Stomach (tissue), 8 donors: ENCODE measurements at regions not wholly inside any gene's neighbourhood (a gene's known extent, or its start where the extent isn't known, plus 50 kb on each side); places are given as distances from the start of the nearest gene placed in this dataset.

Experiments
- DNase-seq, 2 donors: peaks; one replicate each; pipeline versions ENCODE4 v3.0.0 to v3.0.0-alpha.2; 2013 to 2019
- H3K27ac ChIP-seq, 5 donors: fragments of 200-600 bp in 4 of 5; sonication (generic) in 4 of 5; one replicate each; pipeline ENCODE4 v1.5.1; 2013 to 2019; ENCODE audit warnings: mild to moderate bottlenecking in 1 of 5, moderate library complexity in 1 of 5
- H3K27me3 ChIP-seq, 3 donors: fragments of 200-600 bp; sonication (generic); one replicate each; pipeline ENCODE4 v1.5.1; 2017 to 2019; ENCODE audit warnings: mixed run types in 1 of 3
- H3K36me3 ChIP-seq, 4 donors: fragments of 200-600 bp; sonication (generic); 1 replicate in 3 of 4; 2 replicates in 1 of 4; pipeline ENCODE4 v1.5.1; 2016 to 2019
- H3K4me1 ChIP-seq, 4 donors: fragments of 200-600 bp; sonication (generic); one replicate each; pipeline ENCODE4 v1.5.1; 2016 to 2019
- H3K4me3 ChIP-seq, 4 donors: fragments of 200-600 bp; sonication (generic) in 3 of 4; one replicate each; pipeline ENCODE4 v1.5.1; 2016 to 2019; ENCODE audit warnings: mild to moderate bottlenecking in 1 of 4
- H3K9me3 ChIP-seq, 4 donors: fragments of 200-600 bp; sonication (generic); one replicate each; pipeline ENCODE4 v1.5.1; 2016 to 2019
- CTCF ChIP-seq, 7 experiments: fragments of 450-650 bp in 4 of 7; fragments of 200-600 bp in 3 of 7; sonication (generic) in 3 of 7; IDR thresholded peaks; one replicate each; pipeline ENCODE4 v1.5.1; 2016 to 2019; ENCODE audit warnings: antibody characterized with exemption in 7 of 7, control low read depth in 2 of 7, mild to moderate bottlenecking in 1 of 7
- EP300 ChIP-seq: sonication (generic); formaldehyde crosslinking; IDR thresholded peaks from one replicate; pipeline ENCODE4 v1.6.1; 2017; ENCODE audit warnings: antibody characterized with exemption
- POLR2A ChIP-seq, 4 donors: fragments of 450-650 bp; IDR thresholded peaks; one replicate each; pipeline ENCODE4 v1.6.1; 2016; ENCODE audit warnings: antibody characterized with exemption in 4 of 4, control low read depth in 2 of 4, mild to moderate bottlenecking in 1 of 4, moderate library complexity in 1 of 4
- POLR2AphosphoS5 ChIP-seq, 3 donors: sonication (generic); formaldehyde crosslinking; IDR thresholded peaks; one replicate each; pipeline ENCODE4 v1.6.1; 2016; ENCODE audit warnings: antibody characterized with exemption in 3 of 3
- WGBS, 5 donors: extraction: QIAGEN DNeasy Blood & Tissue Kit in 3 of 5; methylation state at CpG; one replicate each; pipeline versions ENCODE4 v1.1.5 to v1.1.7; 2013 to 2018; 5-methylcytosine and 5-hydroxymethylcytosine counted together
- intact Hi-C: fragments of 100-400 bp; cut with DNase I; formaldehyde crosslinking; loops from one replicate; pipeline ENCODE4 v1.15.1; 2023; ENCODE audit warnings: low total_unique reads
- donor health status: healthy with polysubstance abuse.
- donor health status: Bipolar disorder and iron deficiency.
- donor health status: healthy.

GRCh38 chr3:101926594-101927105, 77.3 kb downstream of the NFKBIZ start:
- H3K36me3 ChIP-seq, result no peaks in the 10 kb centered on the region
- H3K9me3 ChIP-seq, result no peaks in the 10 kb centered on the region
- TF ChIP-seq POLR2A (IDR thresholded peaks at IDR 0.05) (no peak), CTCF (IDR thresholded peaks at IDR 0.05) (no peak), EP300 (no peak), POLR2AphosphoS5 (IDR thresholded peaks at IDR 0.05) (no peak)
- H3K4me1 ChIP-seq, result peaks cover 0 to 22% (median 9%) of the 10 kb centered on the region in 4 donors
- WGBS, 5 donors, result 42 to 65% (median 48%) methylated on average over 7 of the region's 7 CpGs
- no peak for DNase-seq
- no peak overlapping the region for H3K4me3 ChIP-seq
- peaks cover 0 to 3% (median 0%) of the 10 kb centered on the region in 3 donors for H3K27me3 ChIP-seq
- peak overlapping the region in 1 of 5 donors; percentile 38 for H3K27ac ChIP-seq
- intact Hi-C loops, result no loop called here

- Histone ChIP-seq H3K36me3 (no peaks in the 10 kb centered on the region), H3K4me3 (no peak overlapping the region), H3K27ac (no peak overlapping the region), H3K9me3 (no peaks in the 10 kb centered on the region), H3K27me3 (peaks cover 0 to 3% (median 0%) of the 10 kb centered on the region in 3 donors), H3K4me1 (peaks cover 0 to 22% (median 9%) of the 10 kb centered on the region in 4 donors)
- TF ChIP-seq POLR2A (IDR thresholded peaks at IDR 0.05), result no peak
- no peak for TF ChIP-seq POLR2AphosphoS5 (IDR thresholded peaks at IDR 0.05)
- no peak for TF ChIP-seq CTCF (IDR thresholded peaks at IDR 0.05)
- no peak for TF ChIP-seq EP300
- 89 to 100% (median 93%) methylated on average over 1 of the region's 1 CpG for WGBS, 5 donors
- DNase-seq, result no peak
- intact Hi-C loops, result no loop called here
These were observed 79.6 kb downstream of the NFKBIZ start for GRCh38 chr3:101928890-101929289.

GRCh38 chr3:101931081-101931480, 81.8 kb downstream of the NFKBIZ start:
- intact Hi-C loops, result no loop called here
- H3K27ac ChIP-seq, result no peak overlapping the region
- peaks cover 0 to 7% (median under 1%) of the 10 kb centered on the region in 4 donors for H3K4me1 ChIP-seq
- TF ChIP-seq POLR2AphosphoS5 (IDR thresholded peaks at IDR 0.05) (no peak), POLR2A (IDR thresholded peaks at IDR 0.05) (no peak), EP300 (no peak), CTCF (IDR thresholded peaks at IDR 0.05) (no peak)
- no peak for DNase-seq
- H3K36me3 ChIP-seq, result no peaks in the 10 kb centered on the region
- H3K9me3 ChIP-seq, result no peaks in the 10 kb centered on the region
- WGBS, 5 donors, result 92 to 94% (median 93%) methylated on average over 1 of the region's 1 CpG
- H3K4me3 ChIP-seq, result no peak overlapping the region
- H3K27me3 ChIP-seq, result no peaks in the 10 kb centered on the region

GRCh38 chr3:101932326-101933068, 83.2 kb downstream of the NFKBIZ start:
- no peak for TF ChIP-seq POLR2A (IDR thresholded peaks at IDR 0.05)
- TF ChIP-seq CTCF (IDR thresholded peaks at IDR 0.05), result no peak
- TF ChIP-seq EP300, result no peak
- no peak for TF ChIP-seq POLR2AphosphoS5 (IDR thresholded peaks at IDR 0.05)
- Histone ChIP-seq H3K27ac (no peak overlapping the region), H3K4me1 (peaks cover 0 to 12% (median 0%) of the 10 kb centered on the region in 4 donors), H3K36me3 (no peaks in the 10 kb centered on the region), H3K9me3 (no peaks in the 10 kb centered on the region), H3K27me3 (no peaks in the 10 kb centered on the region), H3K4me3 (no peak overlapping the region)
- 70 to 79% (median 75%) methylated on average over 6 of the region's 6 CpGs for WGBS, 5 donors
- no peak for DNase-seq
- intact Hi-C loops, result no loop called here
